NCI-H146 treated with DMSO at 0.1 percent for 48 hours (cell line): ENCODE measurements at regions not wholly inside any gene's neighbourhood (a gene's known extent, or its start where the extent isn't known, plus 50 kb on each side); places are given as distances from the start of the nearest gene placed in this dataset.

Experiments used
- DNase-seq: peaks from one replicate; lab custom pipeline; 2025; ENCODE audit not compliant: unreplicated experiment; lab: John Stamatoyannopoulos, UW

GRCh38 chr7:30212701-30213111 lies 71.7 kb upstream of the ZNRF2 start:
- DNase-seq: no peak

GRCh38 chr7:30213637-30214036 lies 70.8 kb upstream of the ZNRF2 start:
- no peak for DNase-seq

- no peak for DNase-seq
These were observed 69.7 kb upstream of the ZNRF2 start for GRCh38 chr7:30214651-30215137.

- DNase-seq: no peak
These were observed 62.6 kb upstream of the ZNRF2 start for GRCh38 chr7:30221764-30222163.

- no peak for DNase-seq
These were observed 61.7 kb upstream of the ZNRF2 start for GRCh38 chr7:30222515-30223215.

GRCh38 chr7:30223896-30224295 lies 60.5 kb upstream of the ZNRF2 start:
- DNase-seq: no peak

GRCh38 chr7:30224511-30225062 lies 59.8 kb upstream of the ZNRF2 start:
- DNase-seq: no peak

- DNase-seq: peak; percentile 52
These were observed 58.4 kb upstream of the ZNRF2 start for GRCh38 chr7:30225863-30226613.

GRCh38 chr7:30226614-30227268 lies 57.7 kb upstream of the ZNRF2 start:
- peak; percentile 52 for DNase-seq

GRCh38 chr7:30231271-30231670 lies 53.1 kb upstream of the ZNRF2 start:
- no peak for DNase-seq

- no peak for DNase-seq
These were observed 52.0 kb upstream of the ZNRF2 start for GRCh38 chr7:30232391-30232790.
